HepG2 (cell line): ENCODE measurements at regions not wholly inside any gene's neighbourhood (a gene's known extent, or its start where the extent isn't known, plus 50 kb on each side); places are given as distances from the start of the nearest gene placed in this dataset.

Experiments
- ATAC-seq: fragments of 200-7000 bp; cut with Tn5 transposase; 3 replicates; pipeline ENCODE4 v1.9.1; 2020; ENCODE audit warnings: mild to moderate bottlenecking, moderate library complexity
- BruUV-seq: library from RNA; stranded (reverse); fragments of 400-500 nt; replicated peaks from 2 replicates; lab custom pipeline; 2021; lab: Mats Ljungman, UMichigan
- CTCF ChIA-PET: fragments of 300-600 bp; formaldehyde crosslinking; extraction: SDS; loops from one replicate; lab custom pipeline; 2021; ENCODE audit warnings: low total read pairs, inconsistent platforms, low intra/inter-chr PET ratio; lab: Yijun Ruan, JAX
- POLR2A ChIA-PET: fragments of 350-600 bp; sonication (Branson Sonifier 250); formaldehyde crosslinking; loops from one replicate; lab custom pipeline; 2020; ENCODE audit warnings: antibody characterized with exemption, inconsistent platforms; lab: Yijun Ruan, JAX
- DNase-seq: peaks from one replicate; pipeline ENCODE4 v3.0.0-alpha.2; 2015; ENCODE audit warnings: low spot score
- FAIRE-seq: peaks from 3 replicates; lab custom pipeline; 2011; peaks lifted over from hg19 to GRCh38; lab: Jason Lieb, UNC
- H2AFZ ChIP-seq: one replicate; pipeline ENCODE4 v1.6.1; 2011; ENCODE audit warnings: low read length, inconsistent platforms
- H3K27ac ChIP-seq: fragments of 300-600 bp; 3 replicates; pipeline ENCODE4 v1.8.0; 2011; ENCODE audit warnings: mixed run types, mild to moderate bottlenecking, mixed read lengths, low read length, inconsistent platforms; ENCODE audit not compliant: insufficient read depth; ENCODE audit errors: extremely low read length
- H3K27me3 ChIP-seq, 2 experiments: fragments of 200-600 bp in 1 of 2; 2 replicates in 1 of 2; 3 replicates in 1 of 2; pipeline versions ENCODE4 v1.6.0 to v1.8.0; 2011; ENCODE audit warnings: low read length in 2 of 2, mild to moderate bottlenecking in 2 of 2, moderate library complexity in 2 of 2, inconsistent platforms in 1 of 2; ENCODE audit not compliant: insufficient read depth in 2 of 2, control insufficient read depth in 1 of 2
- H3K36me3 ChIP-seq, 2 experiments: fragments of 200-600 bp in 1 of 2; replicated peaks in 1 of 2; 2 replicates in 1 of 2; 3 replicates in 1 of 2; pipeline versions ENCODE4 v1.5.1 to v1.8.0; 2011; ENCODE audit warnings: low read length in 2 of 2, inconsistent platforms in 1 of 2; ENCODE audit not compliant: insufficient read depth in 2 of 2, control insufficient read depth in 1 of 2
- H3K4me1 ChIP-seq: 2 replicates; pipeline ENCODE4 v1.5.1; 2012; ENCODE audit warnings: low read length, inconsistent platforms; ENCODE audit not compliant: insufficient read depth
- H3K4me2 ChIP-seq: 2 replicates; pipeline ENCODE4 v1.6.0; 2011; ENCODE audit warnings: low read depth, low read length, inconsistent platforms
- H3K4me3 ChIP-seq, 3 experiments: fragments of 200-600 bp in 1 of 3; sonication (generic), shearing (Covaris generic) in 1 of 3; replicated peaks in 1 of 3; 2 replicates each; pipeline ENCODE4 v1.5.1; 2011 to 2016; ENCODE audit warnings: low read length in 3 of 3, inconsistent platforms in 2 of 3, low read depth in 2 of 3, mild to moderate bottlenecking in 2 of 3, control low read depth in 1 of 3, mixed read lengths in 1 of 3; ENCODE audit not compliant: insufficient read depth in 1 of 3
- H3K79me2 ChIP-seq: one replicate; pipeline ENCODE4 v1.6.1; 2011; ENCODE audit warnings: low read length, inconsistent platforms; ENCODE audit not compliant: insufficient read depth
- H3K9ac ChIP-seq: 2 replicates; pipeline ENCODE4 v1.6.0; 2011; ENCODE audit warnings: mild to moderate bottlenecking, low read depth, low read length, inconsistent platforms; ENCODE audit not compliant: insufficient read depth
- H3K9me3 ChIP-seq: 2 replicates; pipeline ENCODE4 v1.5.1; 2012; ENCODE audit warnings: mild to moderate bottlenecking, low read length
- H4K20me1 ChIP-seq: 2 replicates; pipeline ENCODE4 v1.6.0; 2011; ENCODE audit warnings: inconsistent platforms, mild to moderate bottlenecking, low read length, moderate library complexity; ENCODE audit not compliant: insufficient read depth
- HCFC1 ChIP-seq: fragments of 150-350 bp; IDR thresholded peaks from 2 replicates; pipeline ENCODE4 v1.6.1; 2014; ENCODE audit warnings: low read depth, low read length
- HHEX ChIP-seq: IDR thresholded peaks from 2 replicates; pipeline ENCODE4 v1.6.1; 2016; ENCODE audit warnings: control low read depth
- JDP2 ChIP-seq: sonication (generic); formaldehyde crosslinking; IDR thresholded peaks from 2 replicates; pipeline ENCODE4 v1.8.1; 2022; ENCODE audit warnings: missing genetic modification reagents, borderline replicate concordance
- MEF2D ChIP-seq: sonication (generic); formaldehyde crosslinking; IDR thresholded peaks from 2 replicates; pipeline ENCODE4 v1.5.1; 2020; ENCODE audit warnings: mild to moderate bottlenecking, missing genetic modification reagents
- MXI1 ChIP-seq: IDR thresholded peaks from 3 replicates; pipeline ENCODE4 v1.6.1; 2012; ENCODE audit warnings: low read depth, low read length, inconsistent platforms, borderline replicate concordance
- RAD51 ChIP-seq: fragments of 450-650 bp; IDR thresholded peaks from 2 replicates; pipeline ENCODE4 v1.6.1; 2016; ENCODE audit warnings: borderline replicate concordance
- RBAK ChIP-seq: sonication (generic); formaldehyde crosslinking; IDR thresholded peaks from 2 replicates; pipeline ENCODE4 v1.5.1; 2020; ENCODE audit warnings: mild to moderate bottlenecking, missing genetic modification reagents
- SETDB1 ChIP-seq: sonication (generic); formaldehyde crosslinking; IDR thresholded peaks from 2 replicates; pipeline ENCODE4 v1.5.1; 2020; ENCODE audit warnings: missing genetic modification reagents, mild to moderate bottlenecking, borderline replicate concordance
- SRSF9 ChIP-seq: fragments of 200-400 bp; formaldehyde crosslinking; IDR thresholded peaks from 2 replicates; pipeline ENCODE4 v1.6.1; 2018; ENCODE audit warnings: borderline replicate concordance, mild to moderate bottlenecking, low read depth, low read length; ENCODE audit not compliant: insufficient read depth, poor library complexity, severe bottlenecking
- ZNF562 ChIP-seq: sonication (generic); formaldehyde crosslinking; IDR thresholded peaks from 2 replicates; pipeline ENCODE4 v1.8.0; 2022; ENCODE audit warnings: missing genetic modification reagents, borderline replicate concordance
- ZNF615 ChIP-seq: sonication (generic); formaldehyde crosslinking; IDR thresholded peaks from 2 replicates; pipeline ENCODE4 v1.5.0; 2020; ENCODE audit warnings: mild to moderate bottlenecking, missing genetic modification reagents, borderline replicate concordance
- ZNF768 ChIP-seq: sonication (generic); formaldehyde crosslinking; IDR thresholded peaks from 2 replicates; pipeline ENCODE4 v1.4.0; 2020; ENCODE audit warnings: missing genetic modification reagents
- ZNF776 ChIP-seq: sonication (generic); formaldehyde crosslinking; IDR thresholded peaks from 2 replicates; pipeline ENCODE4 v1.4.0; 2020; ENCODE audit warnings: mild to moderate bottlenecking, missing genetic modification reagents
- WGBS: methylation state at CpG from one replicate; pipeline ENCODE4 v1.1.6; 2017; ENCODE audit warnings: low lambda C conversion rate; 5-methylcytosine and 5-hydroxymethylcytosine counted together
- in situ Hi-C: cut with HindIII; loops from 2 replicates; pipeline ENCODE4 v1.10.0; 2017; ENCODE audit warnings: low pct_unique_long_range_greater_than_20kb; ENCODE audit not compliant: extremely low pct_ligation_motif_present
- intact Hi-C: fragments of 100-400 bp; cut with micrococcal nuclease; formaldehyde crosslinking; loops from one replicate; pipeline ENCODE4 v1.10.0; 2022; ENCODE audit not compliant: unreplicated experiment
- TF ChIP-seq, protein P1 (sequence below): sonication (generic); formaldehyde crosslinking; IDR thresholded peaks from 2 replicates; pipeline ENCODE4 v1.4.0; 2020; ENCODE audit warnings: missing genetic modification reagents
- TF ChIP-seq, protein P2 (sequence below): sonication (generic); formaldehyde crosslinking; IDR thresholded peaks from 2 replicates; pipeline ENCODE4 v1.4.0; 2020; ENCODE audit warnings: missing genetic modification reagents
- TF ChIP-seq, protein P3 (sequence below): sonication (generic); formaldehyde crosslinking; IDR thresholded peaks from 2 replicates; pipeline ENCODE4 v1.4.0; 2020; ENCODE audit warnings: mild to moderate bottlenecking, missing genetic modification reagents

- in situ Hi-C loops, result no loop called here
Measured at GRCh38 chr6:169009628-169010027, 244.0 kb downstream of the THBS2 start.

DNA sequence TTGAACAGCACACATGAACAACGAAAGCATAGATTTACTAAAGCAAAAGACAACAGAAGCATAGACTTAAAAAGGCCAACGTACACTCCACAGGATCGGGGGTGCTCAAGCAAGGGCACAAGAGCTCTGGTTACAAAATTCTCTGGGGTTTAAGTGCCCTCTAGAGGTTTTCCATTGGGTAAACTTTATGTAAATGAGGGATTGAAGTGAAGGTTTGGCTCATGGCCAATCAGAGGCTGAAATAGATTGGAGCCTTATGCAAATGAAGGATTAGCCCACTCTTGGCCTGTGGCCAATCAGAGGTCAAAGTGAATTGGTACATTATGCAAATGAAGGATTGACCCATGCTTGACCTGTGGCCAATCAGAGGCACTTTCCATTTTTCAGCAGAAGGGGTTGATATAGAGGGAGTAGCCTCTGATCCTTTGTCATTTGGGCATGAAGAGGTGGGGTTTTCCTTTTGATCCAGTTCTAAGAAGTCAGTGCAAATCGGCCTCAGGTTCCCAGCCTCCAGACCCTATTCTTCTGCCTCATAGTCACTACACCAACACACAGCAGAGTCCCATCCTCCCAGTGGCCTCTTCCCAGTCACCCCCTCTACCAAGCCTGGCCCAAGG lies 244.9 kb downstream of the THBS2 start:
- no peak for ATAC-seq
- Histone ChIP-seq H3K27ac (no peak overlapping the region), H4K20me1 (no peaks in the 10 kb centered on the region), H3K4me2 (no peak overlapping the region), H2AFZ (no peak overlapping the region)
- CTCF ChIA-PET, result no interaction called here
- BruUV-seq, result no TSS peak
- FAIRE-seq, result no peak
- no peak for DNase-seq
- 8% methylated on average over 4 of the region's 4 CpGs for WGBS
- TF ChIP-seq ZNF615 (CRISPR knock-in tag) (no peak), SRSF9 (no peak), ZNF562 (CRISPR knock-in tag) (no peak), RAD51 (no peak), ZNF768 (CRISPR knock-in tag) (no peak)
- TF ChIP-seq, protein P1, sequence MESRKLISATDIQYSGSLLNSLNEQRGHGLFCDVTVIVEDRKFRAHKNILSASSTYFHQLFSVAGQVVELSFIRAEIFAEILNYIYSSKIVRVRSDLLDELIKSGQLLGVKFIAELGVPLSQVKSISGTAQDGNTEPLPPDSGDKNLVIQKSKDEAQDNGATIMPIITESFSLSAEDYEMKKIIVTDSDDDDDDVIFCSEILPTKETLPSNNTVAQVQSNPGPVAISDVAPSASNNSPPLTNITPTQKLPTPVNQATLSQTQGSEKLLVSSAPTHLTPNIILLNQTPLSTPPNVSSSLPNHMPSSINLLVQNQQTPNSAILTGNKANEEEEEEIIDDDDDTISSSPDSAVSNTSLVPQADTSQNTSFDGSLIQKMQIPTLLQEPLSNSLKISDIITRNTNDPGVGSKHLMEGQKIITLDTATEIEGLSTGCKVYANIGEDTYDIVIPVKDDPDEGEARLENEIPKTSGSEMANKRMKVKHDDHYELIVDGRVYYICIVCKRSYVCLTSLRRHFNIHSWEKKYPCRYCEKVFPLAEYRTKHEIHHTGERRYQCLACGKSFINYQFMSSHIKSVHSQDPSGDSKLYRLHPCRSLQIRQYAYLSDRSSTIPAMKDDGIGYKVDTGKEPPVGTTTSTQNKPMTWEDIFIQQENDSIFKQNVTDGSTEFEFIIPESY, result no peak
- TF ChIP-seq, protein P2, sequence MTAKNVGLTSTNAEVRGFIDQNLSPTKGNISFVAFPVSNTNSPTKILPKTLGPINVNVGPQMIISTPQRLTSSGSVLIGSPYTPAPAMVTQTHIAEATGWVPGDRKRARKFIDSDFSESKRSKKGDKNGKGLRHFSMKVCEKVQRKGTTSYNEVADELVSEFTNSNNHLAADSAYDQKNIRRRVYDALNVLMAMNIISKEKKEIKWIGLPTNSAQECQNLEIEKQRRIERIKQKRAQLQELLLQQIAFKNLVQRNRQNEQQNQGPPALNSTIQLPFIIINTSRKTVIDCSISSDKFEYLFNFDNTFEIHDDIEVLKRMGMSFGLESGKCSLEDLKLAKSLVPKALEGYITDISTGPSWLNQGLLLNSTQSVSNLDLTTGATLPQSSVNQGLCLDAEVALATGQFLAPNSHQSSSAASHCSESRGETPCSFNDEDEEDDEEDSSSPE (CRISPR knock-in tag), result no peak
- TF ChIP-seq, all 625 proteins: peak for 0
- POLR2A ChIA-PET, result no interaction called here
- Histone ChIP-seq H3K4me3 (no peak overlapping the region), H3K36me3 (no peaks in the 10 kb centered on the region), H3K27me3 (peaks cover 0 to 3% of the 10 kb centered on the region in 2 experiments; a peak in 1 of 5 replicates), H3K4me1 (no peaks in the 10 kb centered on the region), H3K79me2 (no peaks in the 10 kb centered on the region), H3K9ac (no peak overlapping the region), H3K9me3 (no peaks in the 10 kb centered on the region)
- in situ Hi-C loops, result no loop called here
- intact Hi-C loops, result no loop called here

More at GRCh38 chr6:169009628-169010027, 244.0 kb downstream of the THBS2 start:
- no peak for TF ChIP-seq JDP2 (CRISPR knock-in tag)
- no peak for TF ChIP-seq MXI1
- TF ChIP-seq HHEX (CRISPR knock-in tag), result no peak
- no peak for TF ChIP-seq HCFC1
- TF ChIP-seq, protein P3, sequence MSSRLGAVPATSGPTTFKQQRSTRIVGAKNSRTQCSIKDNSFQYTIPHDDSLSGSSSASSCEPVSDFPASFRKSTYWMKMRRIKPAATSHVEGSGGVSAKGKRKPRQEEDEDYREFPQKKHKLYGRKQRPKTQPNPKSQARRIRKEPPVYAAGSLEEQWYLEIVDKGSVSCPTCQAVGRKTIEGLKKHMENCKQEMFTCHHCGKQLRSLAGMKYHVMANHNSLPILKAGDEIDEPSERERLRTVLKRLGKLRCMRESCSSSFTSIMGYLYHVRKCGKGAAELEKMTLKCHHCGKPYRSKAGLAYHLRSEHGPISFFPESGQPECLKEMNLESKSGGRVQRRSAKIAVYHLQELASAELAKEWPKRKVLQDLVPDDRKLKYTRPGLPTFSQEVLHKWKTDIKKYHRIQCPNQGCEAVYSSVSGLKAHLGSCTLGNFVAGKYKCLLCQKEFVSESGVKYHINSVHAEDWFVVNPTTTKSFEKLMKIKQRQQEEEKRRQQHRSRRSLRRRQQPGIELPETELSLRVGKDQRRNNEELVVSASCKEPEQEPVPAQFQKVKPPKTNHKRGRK, result no peak
- no peak for TF ChIP-seq SETDB1
- no peak for TF ChIP-seq ZNF776 (CRISPR knock-in tag)
- no peak for TF ChIP-seq MEF2D (CRISPR knock-in tag)
- no peak for TF ChIP-seq RBAK (CRISPR knock-in tag)
- TF ChIP-seq, all 625 proteins: peak for 0
- Histone ChIP-seq H3K4me1 (no peaks in the 10 kb centered on the region), H3K27me3 (no peaks in the 10 kb centered on the region; a peak in 1 of 5 replicates), H4K20me1 (no peaks in the 10 kb centered on the region), H3K36me3 (no peaks in the 10 kb centered on the region), H3K79me2 (no peaks in the 10 kb centered on the region), H2AFZ (no peak overlapping the region), H3K9me3 (no peaks in the 10 kb centered on the region), H3K27ac (no peak overlapping the region), H3K9ac (no peak overlapping the region), H3K4me3 (no peak overlapping the region), H3K4me2 (no peak overlapping the region)
- BruUV-seq, result no TSS peak
- ChIA-PET POLR2A (no interaction called here), CTCF (no interaction called here)
- intact Hi-C loops, result no loop called here
- ATAC-seq (no peak), DNase-seq (no peak), FAIRE-seq (no peak)
- WGBS, result 4% methylated on average over 3 of the region's 3 CpGs
